Gastrocnemius medialis (tissue), 4 donors: ENCODE measurements at regions not wholly inside any gene's neighbourhood (a gene's known extent, or its start where the extent isn't known, plus 50 kb on each side); places are given as distances from the start of the nearest gene placed in this dataset.

Source experiments
- CTCF ChIP-seq, 5 experiments: fragments of 450-650 bp in 3 of 5; fragments of 200-600 bp in 2 of 5; sonication (generic) in 2 of 5; IDR thresholded peaks in 4 of 5; conservative IDR thresholded peaks in 1 of 5; 1 replicate in 4 of 5; 2 replicates in 1 of 5; pipeline ENCODE4 v1.5.1; 2016 to 2019; ENCODE audit warnings: antibody characterized with exemption in 5 of 5, mild to moderate bottlenecking in 3 of 5, moderate library complexity in 3 of 5
- POLR2A ChIP-seq, 2 donors: fragments of 450-650 bp; IDR thresholded peaks; one replicate each; pipeline ENCODE4 v1.6.1; 2017; ENCODE audit warnings: antibody characterized with exemption in 2 of 2, mild to moderate bottlenecking in 2 of 2, moderate library complexity in 2 of 2

- no peak for TF ChIP-seq CTCF (IDR thresholded peaks at IDR 0.05 in 4 of 5, conservative IDR thresholded peaks at IDR 0.05 in 1 of 5)
- no peak for TF ChIP-seq POLR2A (IDR thresholded peaks at IDR 0.05)
These were observed 119.5 kb upstream of the EPHA4 start for GRCh38 chr2:221691571-221691970.
